Endothelial cell of umbilical vein (primary cell): ENCODE measurements at regions not wholly inside any gene's neighbourhood (a gene's known extent, or its start where the extent isn't known, plus 50 kb on each side); places are given as distances from the start of the nearest gene placed in this dataset.

ENCODE experiments used
- BruUV-seq: library from RNA; stranded (reverse); fragments of 400-500 nt; replicated peaks from 2 replicates; lab custom pipeline; 2021; lab: Mats Ljungman, UMichigan
- CTCF ChIA-PET: fragments of 300-600, 350-600 bp; sonication (Branson Sonifier 250); formaldehyde crosslinking; loops from one replicate; lab custom pipeline; 2021; ENCODE audit warnings: antibody characterized with exemption, inconsistent platforms; lab: Charles Lee
- POLR2A ChIA-PET: fragments of 300-600, 350-600 bp; sonication (Branson Sonifier 250); formaldehyde crosslinking; loops from one replicate; lab custom pipeline; 2021; ENCODE audit warnings: antibody characterized with exemption, inconsistent platforms; lab: Charles Lee
- DNase-seq: peaks from one replicate; pipeline ENCODE4 v3.0.0-alpha.2; 2011; ENCODE audit warnings: low read depth, low spot score
- FAIRE-seq: peaks from 2 replicates; lab custom pipeline; 2011; peaks lifted over from hg19 to GRCh38; lab: Jason Lieb, UNC
- H2AFZ ChIP-seq: 2 replicates; pipeline ENCODE4 v1.6.0; 2012; ENCODE audit warnings: low read depth, low read length, control low read depth, inconsistent platforms
- H3K27ac ChIP-seq: 2 replicates; pipeline ENCODE4 v1.5.1; 2011; ENCODE audit warnings: low read depth, mild to moderate bottlenecking, control low read depth, low read length, moderate library complexity; ENCODE audit not compliant: insufficient read depth
- H3K27me3 ChIP-seq, 2 experiments: 2 replicates each; pipeline versions ENCODE4 v1.6.0 to v1.6.1; 2011; ENCODE audit warnings: low read length in 2 of 2, mixed read lengths in 1 of 2; ENCODE audit not compliant: control insufficient read depth in 2 of 2, insufficient read depth in 2 of 2
- H3K36me3 ChIP-seq, 2 experiments: 2 replicates in 1 of 2; 3 replicates in 1 of 2; pipeline ENCODE4 v1.5.1; 2011; ENCODE audit warnings: low read length in 2 of 2, mild to moderate bottlenecking in 1 of 2, moderate library complexity in 1 of 2; ENCODE audit not compliant: control insufficient read depth in 2 of 2, insufficient read depth in 2 of 2; ENCODE audit errors: extremely low read depth in 1 of 2
- H3K4me1 ChIP-seq: 3 replicates; pipeline ENCODE4 v1.5.1; 2011; ENCODE audit warnings: mild to moderate bottlenecking, low read length; ENCODE audit not compliant: control insufficient read depth, insufficient read depth; ENCODE audit errors: extremely low read depth
- H3K4me2 ChIP-seq: 2 replicates; pipeline ENCODE4 v1.6.1; 2011; ENCODE audit warnings: low read length, control low read depth, mixed read lengths; ENCODE audit not compliant: insufficient read depth
- H3K4me3 ChIP-seq, 3 experiments: fragments of 200-600 bp in 1 of 3; sonication (generic), shearing (Covaris generic) in 1 of 3; replicated peaks in 1 of 3; 2 replicates each; pipeline ENCODE4 v1.5.1; 2011 to 2016; ENCODE audit warnings: control low read depth in 3 of 3, low read length in 3 of 3, mild to moderate bottlenecking in 2 of 3, inconsistent platforms in 1 of 3, low read depth in 1 of 3, moderate library complexity in 1 of 3; ENCODE audit not compliant: insufficient read depth in 1 of 3
- H3K79me2 ChIP-seq: 2 replicates; pipeline ENCODE4 v1.6.0; 2012; ENCODE audit warnings: low read length, inconsistent platforms; ENCODE audit not compliant: control insufficient read depth, insufficient read depth
- H3K9ac ChIP-seq: replicated peaks from 2 replicates; pipeline ENCODE3; 2011; ENCODE audit warnings: low read length, control low read depth; ENCODE audit not compliant: insufficient read depth; ENCODE audit errors: extremely low read depth
- H3K9me1 ChIP-seq: replicated peaks from 3 replicates; pipeline ENCODE4 v1.6.0; 2011; ENCODE audit warnings: mild to moderate bottlenecking, low read length; ENCODE audit not compliant: control insufficient read depth, insufficient read depth; ENCODE audit errors: extremely low read depth
- H3K9me3 ChIP-seq: replicated peaks from 2 replicates; pipeline ENCODE4 v1.5.1; 2012; ENCODE audit warnings: low read length, inconsistent platforms; ENCODE audit not compliant: control insufficient read depth, insufficient read depth
- H4K20me1 ChIP-seq: replicated peaks from 2 replicates; pipeline ENCODE3; 2011; ENCODE audit warnings: mild to moderate bottlenecking, low read length; ENCODE audit not compliant: control insufficient read depth, insufficient read depth; ENCODE audit errors: extremely low read depth
- EZH2 ChIP-seq: IDR thresholded peaks from 2 replicates; pipeline ENCODE4 v1.6.1; 2012; ENCODE audit warnings: borderline replicate concordance, low read depth, mild to moderate bottlenecking, moderate library complexity, low read length, inconsistent platforms; ENCODE audit not compliant: severe bottlenecking
- FOS ChIP-seq: IDR thresholded peaks from 2 replicates; pipeline ENCODE4 v1.6.1; 2011; ENCODE audit warnings: mild to moderate bottlenecking, low read length, moderate library complexity, borderline replicate concordance; ENCODE audit not compliant: insufficient read depth
- GATA2 ChIP-seq: IDR thresholded peaks from 2 replicates; pipeline ENCODE4 v1.7.0; 2011; ENCODE audit warnings: low read depth, mild to moderate bottlenecking, moderate library complexity, mixed read lengths, low read length; ENCODE audit not compliant: insufficient read length, insufficient read depth
- JUN ChIP-seq: IDR thresholded peaks from 2 replicates; pipeline ENCODE4 v1.6.1; 2011; ENCODE audit warnings: borderline replicate concordance, low read depth; ENCODE audit not compliant: insufficient read length, insufficient read depth
- MYC ChIP-seq: IDR thresholded peaks from one replicate; pipeline ENCODE4 v1.6.1; 2011; ENCODE audit warnings: mild to moderate bottlenecking, low read depth, low read length
- POLR2A ChIP-seq: IDR thresholded peaks from 2 replicates; pipeline ENCODE4 v1.6.1; 2012; ENCODE audit warnings: low read depth, mild to moderate bottlenecking, control low read depth, low read length
- POLR2AphosphoS5 ChIP-seq: IDR thresholded peaks from 2 replicates; pipeline ENCODE4 v1.6.1; 2012; ENCODE audit warnings: low read depth, mild to moderate bottlenecking, control low read depth, low read length, moderate library complexity; ENCODE audit not compliant: insufficient read depth
- dilution Hi-C: fragments of 300-500 bp; cut with MboI; formaldehyde crosslinking; loops from one replicate; pipeline ENCODE4 v1.15.0; 2019; ENCODE audit warnings: low sequenced_read_pairs; ENCODE audit not compliant: extremely low pct_ligation_motif_present
- intact Hi-C: fragments of 100-400 bp; cut with micrococcal nuclease; formaldehyde crosslinking; loops from one replicate; pipeline ENCODE4 v1.10.0; 2022
- TF ChIP-seq, protein P1 (sequence below): IDR thresholded peaks from 2 replicates; pipeline ENCODE4 v1.6.1; 2011; ENCODE audit not compliant: insufficient read depth, insufficient read length
- TF ChIP-seq, protein P2 (sequence below), 2 donors: IDR thresholded peaks; 1 replicate in 1 of 2; 2 replicates in 1 of 2; pipeline ENCODE4 v1.5.1; 2011; ENCODE audit warnings: low read length in 2 of 2, mild to moderate bottlenecking in 2 of 2, moderate library complexity in 2 of 2, control low read depth in 1 of 2, inconsistent platforms in 1 of 2, low read depth in 1 of 2; ENCODE audit not compliant: insufficient read depth in 1 of 2; ENCODE audit errors: extremely low read depth in 1 of 2

DNA sequence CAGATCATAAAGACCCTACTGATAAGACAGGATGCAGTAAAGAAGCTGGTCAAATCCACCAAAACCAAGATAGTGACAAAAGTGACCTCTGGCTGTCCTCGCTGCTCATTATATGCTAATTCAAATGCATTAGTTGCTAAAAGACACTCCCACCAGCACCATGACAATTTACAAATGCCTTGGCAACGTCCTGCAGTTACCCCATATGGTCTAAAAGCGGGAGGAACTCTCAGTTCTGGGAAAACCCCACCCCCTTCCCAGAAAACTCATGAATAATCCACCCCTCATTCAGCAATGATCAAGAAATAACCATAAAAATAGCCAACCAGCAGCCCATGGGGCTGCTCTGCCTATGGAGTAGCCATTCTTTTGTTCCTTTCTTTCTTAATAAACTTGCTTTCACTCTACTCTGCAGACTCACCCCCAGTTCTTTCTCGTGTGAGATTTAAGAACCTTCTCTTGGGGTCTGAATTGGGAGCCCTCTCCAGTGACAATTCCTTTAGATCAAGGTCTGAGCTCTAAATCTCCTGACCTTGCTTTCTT lies 217.1 kb upstream of the STS start:
- no peaks in the 10 kb centered on the region for H3K9me3 ChIP-seq
- no peaks in the 10 kb centered on the region for H4K20me1 ChIP-seq
- intact Hi-C loops (no loop called here), dilution Hi-C loops (no loop called here)
- DNase-seq (no peak), FAIRE-seq (no peak)
- TF ChIP-seq FOS (no peak), POLR2A (no peak), GATA2 (no peak), JUN (no peak), MYC (no peak), EZH2 (no peak), POLR2AphosphoS5 (no peak)
- POLR2A ChIA-PET, result no interaction called here
- H3K27me3 ChIP-seq, result no peaks in the 10 kb centered on the region
- no peak overlapping the region for H3K4me3 ChIP-seq
- BruUV-seq, result no TSS peak
- H3K9ac ChIP-seq, result no peak overlapping the region
- H2AFZ ChIP-seq, result no peak overlapping the region
- H3K27ac ChIP-seq, result no peak overlapping the region
- CTCF ChIA-PET, result no interaction called here
- H3K4me1 ChIP-seq, result no peaks in the 10 kb centered on the region
- no peaks in the 10 kb centered on the region for H3K9me1 ChIP-seq
- no peaks in the 10 kb centered on the region for H3K79me2 ChIP-seq
- no peaks in the 10 kb centered on the region for H3K36me3 ChIP-seq
- H3K4me2 ChIP-seq, result no peak overlapping the region

DNA sequence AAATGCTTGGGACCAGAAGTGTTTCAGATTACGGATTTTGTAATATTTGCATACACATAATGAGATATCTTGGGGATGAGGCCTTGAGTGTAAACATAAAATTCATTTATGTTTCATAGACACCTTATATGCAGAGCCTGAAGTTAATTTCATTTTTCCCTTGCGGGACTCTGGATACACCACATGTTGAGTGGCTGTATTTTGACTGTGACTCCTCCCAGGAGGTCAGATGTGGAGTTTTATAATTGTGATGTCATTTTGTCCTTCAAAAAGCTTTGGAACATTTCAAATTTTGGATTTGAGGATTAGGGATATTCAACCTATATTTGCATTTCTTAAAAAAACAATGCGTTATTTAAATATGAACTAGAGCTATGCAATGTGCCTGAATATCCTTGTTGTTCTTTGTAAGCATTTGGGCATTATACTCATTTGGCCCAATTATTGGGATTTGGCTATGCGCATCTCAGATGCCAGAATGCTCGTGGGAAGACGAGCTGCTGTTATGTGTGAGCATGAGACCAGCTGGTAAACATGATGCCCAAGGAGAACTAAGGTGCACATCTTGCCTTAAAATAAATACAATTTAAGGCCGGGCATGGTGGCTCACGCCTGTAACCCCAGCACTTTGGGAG lies 223.0 kb upstream of the STS start:
- no peaks in the 10 kb centered on the region for H4K20me1 ChIP-seq
- TF ChIP-seq, protein P1, sequence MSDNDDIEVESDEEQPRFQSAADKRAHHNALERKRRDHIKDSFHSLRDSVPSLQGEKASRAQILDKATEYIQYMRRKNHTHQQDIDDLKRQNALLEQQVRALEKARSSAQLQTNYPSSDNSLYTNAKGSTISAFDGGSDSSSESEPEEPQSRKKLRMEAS, result no peak
- TF ChIP-seq EZH2, result no peak
- TF ChIP-seq POLR2A, result no peak
- TF ChIP-seq, protein P2, sequence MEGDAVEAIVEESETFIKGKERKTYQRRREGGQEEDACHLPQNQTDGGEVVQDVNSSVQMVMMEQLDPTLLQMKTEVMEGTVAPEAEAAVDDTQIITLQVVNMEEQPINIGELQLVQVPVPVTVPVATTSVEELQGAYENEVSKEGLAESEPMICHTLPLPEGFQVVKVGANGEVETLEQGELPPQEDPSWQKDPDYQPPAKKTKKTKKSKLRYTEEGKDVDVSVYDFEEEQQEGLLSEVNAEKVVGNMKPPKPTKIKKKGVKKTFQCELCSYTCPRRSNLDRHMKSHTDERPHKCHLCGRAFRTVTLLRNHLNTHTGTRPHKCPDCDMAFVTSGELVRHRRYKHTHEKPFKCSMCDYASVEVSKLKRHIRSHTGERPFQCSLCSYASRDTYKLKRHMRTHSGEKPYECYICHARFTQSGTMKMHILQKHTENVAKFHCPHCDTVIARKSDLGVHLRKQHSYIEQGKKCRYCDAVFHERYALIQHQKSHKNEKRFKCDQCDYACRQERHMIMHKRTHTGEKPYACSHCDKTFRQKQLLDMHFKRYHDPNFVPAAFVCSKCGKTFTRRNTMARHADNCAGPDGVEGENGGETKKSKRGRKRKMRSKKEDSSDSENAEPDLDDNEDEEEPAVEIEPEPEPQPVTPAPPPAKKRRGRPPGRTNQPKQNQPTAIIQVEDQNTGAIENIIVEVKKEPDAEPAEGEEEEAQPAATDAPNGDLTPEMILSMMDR (IDR thresholded peaks at IDR 0.05; ENCODE audit: extremely low read depth in 1 of 2, insufficient read depth in 1 of 2, low read depth in 1 of 2, low read length in 2 of 2), result no peak
- TF ChIP-seq POLR2AphosphoS5, result no peak
- no peak for TF ChIP-seq FOS
- no peak for TF ChIP-seq GATA2
- no peak for TF ChIP-seq JUN
- TF ChIP-seq MYC, result no peak
- no peak for DNase-seq
- H3K4me3 ChIP-seq, result no peak overlapping the region
- ChIA-PET POLR2A (no interaction called here), CTCF (no interaction called here)
- H3K4me2 ChIP-seq, result no peak overlapping the region
- no peak overlapping the region for H2AFZ ChIP-seq
- intact Hi-C loops, result no loop called here
- no peak overlapping the region for H3K9ac ChIP-seq
- H3K9me3 ChIP-seq, result no peaks in the 10 kb centered on the region
- dilution Hi-C loops, result no loop called here
- H3K27ac ChIP-seq, result no peak overlapping the region
- no peaks in the 10 kb centered on the region for H3K36me3 ChIP-seq
- no peaks in the 10 kb centered on the region for H3K79me2 ChIP-seq
- no peak for FAIRE-seq
- H3K9me1 ChIP-seq, result no peaks in the 10 kb centered on the region
- H3K4me1 ChIP-seq, result no peaks in the 10 kb centered on the region
- no peaks in the 10 kb centered on the region for H3K27me3 ChIP-seq
- BruUV-seq, result no TSS peak
